Kidney (tissue), 13 donors: ENCODE measurements at regions not wholly inside any gene's neighbourhood (a gene's known extent, or its start where the extent isn't known, plus 50 kb on each side); places are given as distances from the start of the nearest gene placed in this dataset.

Experiments used
- DNase-seq, 5 donors: peaks; one replicate each; pipeline ENCODE4 v3.0.0-alpha.2; 2013 to 2020
- FAIRE-seq: peaks from 2 replicates; lab custom pipeline; 2012; peaks lifted over from hg19 to GRCh38; lab: Jason Lieb, UNC
- H3K27ac ChIP-seq, 2 donors: one replicate each; pipeline ENCODE4 v1.7.0; 2013; ENCODE audit warnings: low read depth in 2 of 2, low read length in 2 of 2, inconsistent platforms in 1 of 2
- H3K27me3 ChIP-seq: one replicate; pipeline ENCODE4 v1.7.1; 2013; ENCODE audit warnings: low read length, inconsistent platforms; ENCODE audit not compliant: control insufficient read depth, insufficient read depth
- H3K36me3 ChIP-seq, 3 donors: one replicate each; pipeline versions ENCODE4 v1.7.0 to v1.7.1; 2013; ENCODE audit warnings: low read length in 3 of 3, control low read depth in 1 of 3, inconsistent platforms in 1 of 3; ENCODE audit not compliant: insufficient read depth in 3 of 3, control insufficient read depth in 2 of 3
- H3K4me1 ChIP-seq, 3 donors: one replicate each; pipeline versions ENCODE4 v1.7.0 to v1.7.1; 2013; ENCODE audit warnings: low read length in 3 of 3, inconsistent platforms in 1 of 3, low read depth in 1 of 3; ENCODE audit not compliant: control insufficient read depth in 2 of 3, insufficient read depth in 2 of 3
- H3K4me3 ChIP-seq, 3 donors: one replicate each; pipeline versions ENCODE4 v1.7.0 to v1.8.1; 2013; ENCODE audit warnings: low read length in 3 of 3, control low read depth in 1 of 3, inconsistent platforms in 1 of 3
- H3K9ac ChIP-seq, 3 donors: one replicate each; pipeline versions ENCODE4 v1.7.0 to v1.7.1; 2013; ENCODE audit warnings: low read length in 3 of 3, control low read depth in 1 of 3, inconsistent platforms in 1 of 3
- H3K9me3 ChIP-seq, 3 donors: one replicate each; pipeline versions ENCODE4 v1.7.0 to v1.7.1; 2013; ENCODE audit warnings: low read length in 3 of 3, control low read depth in 1 of 3, inconsistent platforms in 1 of 3; ENCODE audit not compliant: control insufficient read depth in 2 of 3, insufficient read depth in 1 of 3
- CTCF ChIP-seq: IDR thresholded peaks from 3 replicates; pipeline ENCODE4 v1.5.1; 2012; ENCODE audit warnings: mild to moderate bottlenecking, moderate library complexity, borderline replicate concordance; ENCODE audit not compliant: insufficient read depth; ENCODE audit errors: extremely low read depth
- intact Hi-C: fragments of 100-400 bp; cut with DNase I; formaldehyde crosslinking; loops from one replicate; pipeline ENCODE4 v1.11.1; 2022
- donor health status: control.
- donor health status: control.
- donor health status: control.
- donor health status: control.
- donor health status: control.
- donor health status: DM: yes; HTN: yes; CAD: no.
- donor health status: Normal renal cell carcinoma (clear cell type).

DNA sequence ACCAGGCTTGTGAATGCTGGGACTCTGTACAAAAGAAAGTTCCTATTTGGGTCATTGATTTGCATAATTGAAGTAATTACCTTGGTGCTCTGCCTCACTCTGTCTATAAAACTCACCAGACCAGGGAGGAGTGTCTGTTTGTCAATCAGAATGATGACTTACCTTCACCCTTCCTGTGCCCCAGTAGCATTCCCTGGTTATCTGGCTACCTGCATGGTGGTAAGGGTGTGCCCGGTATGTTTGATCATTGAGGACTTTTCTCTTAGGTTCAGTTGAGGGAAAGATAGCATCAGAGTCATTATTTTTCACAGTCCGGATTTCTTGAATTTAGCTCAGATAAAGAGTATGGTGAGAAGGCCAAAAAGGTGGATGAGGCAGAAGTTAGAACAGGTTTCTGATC is 190.0 kb downstream of the BRINP2 start:
- no peak for TF ChIP-seq CTCF
- no peaks in the 10 kb centered on the region for H3K4me1 ChIP-seq
- FAIRE-seq (no peak), DNase-seq (no peak)
- H3K4me3 ChIP-seq: no peak overlapping the region
- H3K9ac ChIP-seq: no peak overlapping the region
- no peak overlapping the region for H3K27ac ChIP-seq
- no peaks in the 10 kb centered on the region for H3K9me3 ChIP-seq
- no peaks in the 10 kb centered on the region for H3K27me3 ChIP-seq
- H3K36me3 ChIP-seq: no peaks in the 10 kb centered on the region
- intact Hi-C loops: no loop called here

DNA sequence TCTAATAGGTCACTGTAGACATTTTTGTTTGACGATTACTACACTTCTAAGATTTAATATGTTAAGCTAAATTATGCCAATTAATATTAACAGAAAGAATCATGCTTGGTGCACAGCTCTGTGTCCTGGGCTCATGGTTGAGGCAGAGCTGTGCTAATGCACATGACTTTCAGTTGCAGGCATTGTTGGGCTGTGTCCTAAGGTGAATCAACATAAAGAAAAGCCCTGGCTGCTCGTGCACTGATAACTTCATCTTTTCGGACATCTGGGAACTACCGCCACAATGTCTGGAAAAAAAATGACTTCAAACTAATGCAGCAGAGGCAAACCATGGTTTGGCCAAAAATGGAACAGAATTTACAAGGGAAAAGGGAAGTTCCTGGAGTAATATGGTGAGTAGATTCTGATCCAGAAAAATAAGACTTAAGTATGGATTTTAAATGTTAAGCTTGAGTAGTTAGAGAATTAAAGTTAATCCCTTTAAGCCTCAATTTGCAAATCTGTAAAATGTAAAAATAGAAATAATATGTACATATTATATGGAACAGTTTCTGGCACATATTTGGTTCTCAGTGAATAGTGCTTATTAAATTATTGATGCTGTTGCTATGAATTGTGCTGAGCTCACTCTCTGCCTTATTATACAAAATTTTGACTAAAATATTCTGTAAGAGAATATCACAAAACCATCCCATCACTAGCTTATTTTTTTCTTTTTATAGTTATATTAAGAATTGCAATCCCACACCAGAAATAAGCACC is 186.1 kb downstream of the BRINP2 start:
- no peak overlapping the region for H3K4me3 ChIP-seq
- TF ChIP-seq CTCF: no peak
- DNase-seq (no peak), FAIRE-seq (no peak)
- no peaks in the 10 kb centered on the region for H3K36me3 ChIP-seq
- H3K4me1 ChIP-seq: peaks cover 0 to under 1% (median under 1%) of the 10 kb centered on the region in 3 donors
- no peaks in the 10 kb centered on the region for H3K27me3 ChIP-seq
- H3K9me3 ChIP-seq: no peaks in the 10 kb centered on the region
- intact Hi-C loops: no loop called here
- no peak overlapping the region for H3K9ac ChIP-seq
- H3K27ac ChIP-seq: no peak overlapping the region

DNA sequence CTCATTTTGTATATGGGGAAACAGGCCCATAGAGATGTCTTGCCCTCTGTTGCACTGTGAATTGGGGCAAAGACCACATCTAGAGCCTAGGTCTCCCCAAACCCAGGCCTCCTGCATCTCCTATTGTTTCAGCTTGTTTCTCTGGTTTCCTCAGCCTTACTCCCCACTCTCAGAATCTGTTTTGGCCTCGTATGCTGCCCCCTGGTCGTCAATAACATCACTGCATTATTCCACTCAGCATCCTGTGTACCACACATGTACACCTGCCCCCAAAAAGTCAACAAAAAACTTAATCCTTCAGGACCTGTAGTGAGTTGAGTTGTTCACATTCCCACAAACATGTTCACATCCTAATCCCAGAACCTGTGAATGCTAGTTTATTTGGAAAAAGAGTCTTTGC is 184.8 kb downstream of the BRINP2 start:
- Histone ChIP-seq H3K4me1 (peaks cover 9 to 12% (median 10%) of the 10 kb centered on the region in 3 donors), H3K27ac (no peak overlapping the region), H3K36me3 (no peaks in the 10 kb centered on the region), H3K27me3 (no peaks in the 10 kb centered on the region), H3K4me3 (no peak overlapping the region), H3K9me3 (no peaks in the 10 kb centered on the region), H3K9ac (no peak overlapping the region)
- intact Hi-C loops: no loop called here
- DNase-seq (peak in 3 of 5 donors; percentile 12 to 47 (median 44)), FAIRE-seq (no peak)
- TF ChIP-seq CTCF: peak; percentile 17
